H1 (cell line): ENCODE measurements at regions not wholly inside any gene's neighbourhood (a gene's known extent, or its start where the extent isn't known, plus 50 kb on each side); places are given as distances from the start of the nearest gene placed in this dataset.

Experiments
- BCL11A ChIP-seq, 2 experiments: IDR thresholded peaks; one replicate each; pipeline ENCODE4 v1.6.1; 2011; ENCODE audit warnings: low read depth in 2 of 2, low read length in 2 of 2, mild to moderate bottlenecking in 2 of 2
- CBX8 ChIP-seq: fragments of 300-800, 300-1000 bp; sonication (generic); IDR thresholded peaks from 2 replicates; pipeline ENCODE4 v1.7.1; 2016; ENCODE audit warnings: low read depth, low read length, borderline replicate concordance
- CHD7 ChIP-seq: fragments of 300-600 bp; sonication (generic); IDR thresholded peaks from 2 replicates; pipeline ENCODE4 v1.7.1; 2012; ENCODE audit warnings: low read length, moderate library complexity, mild to moderate bottlenecking, inconsistent platforms; ENCODE audit not compliant: insufficient replicate concordance
- HDAC2 ChIP-seq, 2 experiments: fragments of 300-600 bp in 1 of 2; sonication (generic) in 1 of 2; IDR thresholded peaks; 2 replicates each; pipeline ENCODE4 v1.6.1; 2011 to 2012; ENCODE audit warnings: low read depth in 2 of 2, low read length in 2 of 2, mild to moderate bottlenecking in 2 of 2, moderate library complexity in 2 of 2, borderline replicate concordance in 1 of 2, inconsistent platforms in 1 of 2
- KDM1A ChIP-seq: fragments of 200-600, 300-600 bp; sonication (generic); IDR thresholded peaks from 2 replicates; pipeline ENCODE4 v1.7.1; 2016; ENCODE audit warnings: mild to moderate bottlenecking, low read length, borderline replicate concordance
- POLR2A ChIP-seq, 2 experiments: IDR thresholded peaks; 1 replicate in 1 of 2; 2 replicates in 1 of 2; pipeline ENCODE4 v1.6.1; 2011; ENCODE audit warnings: low read depth in 2 of 2, low read length in 2 of 2, mild to moderate bottlenecking in 2 of 2; ENCODE audit errors: control extremely low read depth in 1 of 2
- RFX5 ChIP-seq: IDR thresholded peaks from 2 replicates; pipeline ENCODE4 v1.6.1; 2011; ENCODE audit warnings: low read depth, low read length, improper control_type of control experiment, borderline replicate concordance
- RNF2 ChIP-seq: fragments of 200-900, 300-1000 bp; sonication (generic); IDR thresholded peaks from 2 replicates; pipeline ENCODE4 v1.7.1; 2016; ENCODE audit warnings: borderline replicate concordance, low read depth, mild to moderate bottlenecking, antibody characterized with exemption, low read length; ENCODE audit not compliant: poor library complexity, severe bottlenecking; ENCODE audit errors: missing control alignments
- SIN3A ChIP-seq, 2 experiments: IDR thresholded peaks in 1 of 2; conservative IDR thresholded peaks in 1 of 2; 2 replicates each; pipeline ENCODE4 v1.6.1; 2011 to 2012; ENCODE audit warnings: low read length in 2 of 2, improper control_type of control experiment in 1 of 2, low read depth in 1 of 2, mild to moderate bottlenecking in 1 of 2
- SUZ12 ChIP-seq: fragments of 200-600 bp; sonication (generic); IDR thresholded peaks from 2 replicates; pipeline ENCODE4 v1.6.1; 2012; ENCODE audit warnings: mild to moderate bottlenecking, inconsistent platforms, low read length, moderate library complexity, mixed read lengths
- TAF1 ChIP-seq: IDR thresholded peaks from 2 replicates; pipeline ENCODE4 v1.6.1; 2011; ENCODE audit warnings: mild to moderate bottlenecking, low read depth, low read length
- TCF12 ChIP-seq: IDR thresholded peaks from 2 replicates; pipeline ENCODE4 v1.6.1; 2011; ENCODE audit warnings: low read depth, mild to moderate bottlenecking, low read length

- TF ChIP-seq CHD7 (no peak), HDAC2 (IDR thresholded peaks at IDR 0.05; ENCODE audit: borderline replicate concordance in 1 of 2, low read depth in 2 of 2, low read length in 2 of 2) (no peak), RNF2 (no peak), SIN3A (conservative IDR thresholded peaks at IDR 0.05 in 1 of 2, IDR thresholded peaks at IDR 0.05 in 1 of 2; ENCODE audit: low read depth in 1 of 2, low read length in 2 of 2) (no peak), RFX5 (no peak), TCF12 (no peak), POLR2A (IDR thresholded peaks at IDR 0.05; ENCODE audit: control extremely low read depth in 1 of 2, low read depth in 2 of 2, low read length in 2 of 2) (no peak), TAF1 (no peak), CBX8 (no peak), BCL11A (IDR thresholded peaks at IDR 0.05; ENCODE audit: low read depth in 2 of 2, low read length in 2 of 2) (no peak), KDM1A (no peak), SUZ12 (no peak)
Measured at GRCh38 chr11:116115801-116116200, 611.6 kb upstream of the CADM1 start (continued).
